GM23338 (cell line): ENCODE measurements at regions not wholly inside any gene's neighbourhood (a gene's known extent, or its start where the extent isn't known, plus 50 kb on each side); places are given as distances from the start of the nearest gene placed in this dataset.

Source experiments
- POLR2AphosphoS5 ChIP-seq: IDR thresholded peaks from 2 replicates; pipeline ENCODE4 v1.6.1; 2016; ENCODE audit warnings: antibody characterized with exemption, low read depth
- STAT1 ChIP-seq: IDR thresholded peaks from one replicate; pipeline ENCODE4 v1.6.1; 2016; ENCODE audit warnings: antibody characterized with exemption; ENCODE audit not compliant: unreplicated experiment
- TF ChIP-seq, protein P1 (sequence below), 2 experiments: fragments of 200-600 bp in 1 of 2; sonication (generic) in 1 of 2; conservative IDR thresholded peaks; 2 replicates each; pipeline versions ENCODE4 v1.5.1 to v1.6.1; 2016 to 2017; ENCODE audit warnings: antibody characterized with exemption in 2 of 2, low read depth in 2 of 2, mild to moderate bottlenecking in 2 of 2, moderate library complexity in 1 of 2
- TF ChIP-seq, protein P2 (sequence below): IDR thresholded peaks from one replicate; pipeline ENCODE4 v1.6.1; 2018; ENCODE audit warnings: antibody characterized with exemption; ENCODE audit not compliant: unreplicated experiment

DNA sequence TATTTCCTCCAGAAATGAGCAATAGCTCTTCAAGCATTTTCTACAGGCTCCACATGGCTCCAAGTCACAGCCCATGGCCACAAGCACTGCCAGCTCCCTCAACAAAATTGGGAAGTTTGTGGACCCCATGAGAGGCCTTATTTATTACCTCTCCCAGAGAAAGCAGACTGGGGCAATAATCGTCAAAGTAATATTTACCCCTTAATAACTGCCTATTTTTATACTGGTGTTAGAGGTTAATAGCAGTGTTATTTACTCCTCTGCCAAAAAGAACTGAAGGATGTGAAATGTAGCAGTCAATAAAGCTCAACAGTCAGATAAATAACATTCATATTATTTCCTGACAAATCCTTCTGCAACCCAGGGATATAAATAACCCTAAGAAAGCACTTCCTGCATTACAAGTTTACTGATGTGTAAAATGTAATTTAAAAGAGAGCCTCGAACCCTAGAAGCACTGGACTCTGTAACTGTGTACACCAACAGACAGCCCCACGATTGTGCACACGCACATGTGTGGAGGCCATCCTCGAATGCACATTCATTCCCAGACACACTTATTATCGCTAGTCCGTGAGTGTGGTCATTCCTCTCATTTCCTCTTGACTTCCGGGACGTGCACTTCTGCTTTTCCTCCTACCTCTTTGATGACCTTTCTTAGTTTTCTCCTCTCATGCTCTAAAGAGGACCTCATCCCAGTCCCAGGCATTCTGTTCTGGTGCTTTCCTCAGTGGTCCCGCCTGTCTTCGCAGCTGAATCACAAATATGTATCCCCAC, 157.4 kb downstream of the EVX1 start:
- TF ChIP-seq, protein P1, sequence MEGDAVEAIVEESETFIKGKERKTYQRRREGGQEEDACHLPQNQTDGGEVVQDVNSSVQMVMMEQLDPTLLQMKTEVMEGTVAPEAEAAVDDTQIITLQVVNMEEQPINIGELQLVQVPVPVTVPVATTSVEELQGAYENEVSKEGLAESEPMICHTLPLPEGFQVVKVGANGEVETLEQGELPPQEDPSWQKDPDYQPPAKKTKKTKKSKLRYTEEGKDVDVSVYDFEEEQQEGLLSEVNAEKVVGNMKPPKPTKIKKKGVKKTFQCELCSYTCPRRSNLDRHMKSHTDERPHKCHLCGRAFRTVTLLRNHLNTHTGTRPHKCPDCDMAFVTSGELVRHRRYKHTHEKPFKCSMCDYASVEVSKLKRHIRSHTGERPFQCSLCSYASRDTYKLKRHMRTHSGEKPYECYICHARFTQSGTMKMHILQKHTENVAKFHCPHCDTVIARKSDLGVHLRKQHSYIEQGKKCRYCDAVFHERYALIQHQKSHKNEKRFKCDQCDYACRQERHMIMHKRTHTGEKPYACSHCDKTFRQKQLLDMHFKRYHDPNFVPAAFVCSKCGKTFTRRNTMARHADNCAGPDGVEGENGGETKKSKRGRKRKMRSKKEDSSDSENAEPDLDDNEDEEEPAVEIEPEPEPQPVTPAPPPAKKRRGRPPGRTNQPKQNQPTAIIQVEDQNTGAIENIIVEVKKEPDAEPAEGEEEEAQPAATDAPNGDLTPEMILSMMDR (conservative IDR thresholded peaks at IDR 0.05; ENCODE audit: low read depth in 2 of 2) = no peak
- TF ChIP-seq, protein P2, sequence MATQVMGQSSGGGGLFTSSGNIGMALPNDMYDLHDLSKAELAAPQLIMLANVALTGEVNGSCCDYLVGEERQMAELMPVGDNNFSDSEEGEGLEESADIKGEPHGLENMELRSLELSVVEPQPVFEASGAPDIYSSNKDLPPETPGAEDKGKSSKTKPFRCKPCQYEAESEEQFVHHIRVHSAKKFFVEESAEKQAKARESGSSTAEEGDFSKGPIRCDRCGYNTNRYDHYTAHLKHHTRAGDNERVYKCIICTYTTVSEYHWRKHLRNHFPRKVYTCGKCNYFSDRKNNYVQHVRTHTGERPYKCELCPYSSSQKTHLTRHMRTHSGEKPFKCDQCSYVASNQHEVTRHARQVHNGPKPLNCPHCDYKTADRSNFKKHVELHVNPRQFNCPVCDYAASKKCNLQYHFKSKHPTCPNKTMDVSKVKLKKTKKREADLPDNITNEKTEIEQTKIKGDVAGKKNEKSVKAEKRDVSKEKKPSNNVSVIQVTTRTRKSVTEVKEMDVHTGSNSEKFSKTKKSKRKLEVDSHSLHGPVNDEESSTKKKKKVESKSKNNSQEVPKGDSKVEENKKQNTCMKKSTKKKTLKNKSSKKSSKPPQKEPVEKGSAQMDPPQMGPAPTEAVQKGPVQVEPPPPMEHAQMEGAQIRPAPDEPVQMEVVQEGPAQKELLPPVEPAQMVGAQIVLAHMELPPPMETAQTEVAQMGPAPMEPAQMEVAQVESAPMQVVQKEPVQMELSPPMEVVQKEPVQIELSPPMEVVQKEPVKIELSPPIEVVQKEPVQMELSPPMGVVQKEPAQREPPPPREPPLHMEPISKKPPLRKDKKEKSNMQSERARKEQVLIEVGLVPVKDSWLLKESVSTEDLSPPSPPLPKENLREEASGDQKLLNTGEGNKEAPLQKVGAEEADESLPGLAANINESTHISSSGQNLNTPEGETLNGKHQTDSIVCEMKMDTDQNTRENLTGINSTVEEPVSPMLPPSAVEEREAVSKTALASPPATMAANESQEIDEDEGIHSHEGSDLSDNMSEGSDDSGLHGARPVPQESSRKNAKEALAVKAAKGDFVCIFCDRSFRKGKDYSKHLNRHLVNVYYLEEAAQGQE = no peak
- TF ChIP-seq POLR2AphosphoS5 (no peak), STAT1 (no peak)
